Middle frontal gyrus (tissue), 1 donor: ENCODE measurements at regions not wholly inside any gene's neighbourhood (a gene's known extent, or its start where the extent isn't known, plus 50 kb on each side); places are given as distances from the start of the nearest gene placed in this dataset.
"Not testable (repeated sequence)": the region's sequence is repeated elsewhere in the genome, so short reads cannot be mapped to it uniquely, and the experiment has no call there.

Source experiments
- DNase-seq: peaks from one replicate; pipeline ENCODE4 v3.0.0-alpha.2; 2015; ENCODE audit warnings: low spot score; ENCODE audit errors: extremely low spot score

- no peak for DNase-seq
Observed at GRCh38 chr2:164028814-164029534, 293.2 kb upstream of the FIGN start.

DNA sequence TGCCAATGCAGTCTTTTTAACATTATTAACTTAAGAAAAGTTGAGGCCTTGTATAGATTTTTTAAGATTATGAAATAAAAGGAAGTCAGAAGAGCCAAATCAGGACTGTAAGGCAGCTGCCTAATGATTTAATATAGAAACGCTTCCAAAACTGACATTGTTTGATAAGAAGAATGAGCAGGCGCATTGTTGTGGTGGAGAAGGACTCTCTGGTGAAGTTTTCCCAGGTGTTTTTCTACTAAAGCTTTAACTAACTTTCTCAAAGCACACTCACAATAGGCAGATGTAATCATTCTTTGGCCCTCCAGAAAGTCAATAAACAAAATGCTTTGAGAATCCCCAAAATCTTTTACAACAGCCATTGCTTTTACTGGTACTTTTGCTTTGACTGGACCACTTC, 288.6 kb upstream of the FIGN start:
- no peak for DNase-seq

DNA sequence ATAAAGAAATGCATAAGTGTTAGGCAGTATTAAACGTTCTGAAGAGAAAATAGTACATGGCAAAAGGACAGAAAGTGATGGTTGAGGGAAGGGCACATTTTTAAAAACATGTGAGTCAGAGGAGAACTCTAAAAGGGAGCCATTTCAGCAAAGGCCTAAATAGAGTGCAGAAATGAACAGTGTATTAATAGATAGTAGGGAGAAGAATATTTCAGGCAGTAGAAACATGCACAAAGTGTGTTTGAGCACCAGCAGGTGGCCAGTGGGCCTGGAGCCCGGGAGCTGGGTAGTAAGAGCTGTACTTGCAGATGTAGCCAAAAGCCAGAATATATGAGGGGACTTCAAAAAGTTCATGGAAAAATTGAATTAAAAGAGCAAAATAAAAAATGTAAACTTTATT, 288.1 kb upstream of the FIGN start:
- DNase-seq = no peak

DNA sequence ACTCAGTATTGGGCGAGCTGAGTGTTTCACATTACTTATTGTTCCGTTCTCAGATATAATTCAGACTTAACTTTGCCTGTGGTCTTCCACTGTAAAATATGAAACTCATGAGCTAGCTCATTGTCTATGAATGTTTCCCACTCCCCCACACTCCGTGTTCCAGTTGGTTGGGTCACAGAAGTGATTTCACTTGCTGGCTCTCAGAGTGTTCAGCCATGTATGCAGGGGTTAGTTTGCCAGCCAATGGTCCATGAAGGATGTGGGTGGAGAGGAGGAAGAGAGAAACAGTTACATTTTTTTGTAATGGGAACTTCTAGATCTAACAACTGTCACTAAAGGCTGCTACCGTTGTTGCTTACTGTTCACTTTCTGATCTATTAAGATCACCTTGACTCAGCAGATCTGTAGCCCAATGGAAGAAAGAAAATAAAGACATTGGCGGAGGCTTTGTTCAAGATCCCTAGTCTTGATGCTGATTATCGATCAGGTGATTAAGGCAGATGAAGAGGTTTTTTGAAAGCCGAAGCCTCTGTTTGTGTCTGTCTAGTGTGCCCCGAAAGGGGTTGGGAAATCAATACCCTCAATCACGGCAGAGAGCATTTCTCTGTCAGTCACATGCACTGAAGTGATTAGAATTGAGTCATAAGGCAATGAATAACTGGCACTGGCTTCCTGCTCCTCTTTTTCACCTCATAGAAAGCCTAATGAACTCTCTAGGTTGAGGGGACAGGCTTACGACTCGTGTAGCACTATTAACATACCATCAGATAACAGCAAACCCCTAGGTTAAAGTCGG, 279.7 kb upstream of the FIGN start:
- DNase-seq = no peak

- no peak for DNase-seq
Observed at GRCh38 chr2:164014791-164015190, 279.0 kb upstream of the FIGN start.

DNA sequence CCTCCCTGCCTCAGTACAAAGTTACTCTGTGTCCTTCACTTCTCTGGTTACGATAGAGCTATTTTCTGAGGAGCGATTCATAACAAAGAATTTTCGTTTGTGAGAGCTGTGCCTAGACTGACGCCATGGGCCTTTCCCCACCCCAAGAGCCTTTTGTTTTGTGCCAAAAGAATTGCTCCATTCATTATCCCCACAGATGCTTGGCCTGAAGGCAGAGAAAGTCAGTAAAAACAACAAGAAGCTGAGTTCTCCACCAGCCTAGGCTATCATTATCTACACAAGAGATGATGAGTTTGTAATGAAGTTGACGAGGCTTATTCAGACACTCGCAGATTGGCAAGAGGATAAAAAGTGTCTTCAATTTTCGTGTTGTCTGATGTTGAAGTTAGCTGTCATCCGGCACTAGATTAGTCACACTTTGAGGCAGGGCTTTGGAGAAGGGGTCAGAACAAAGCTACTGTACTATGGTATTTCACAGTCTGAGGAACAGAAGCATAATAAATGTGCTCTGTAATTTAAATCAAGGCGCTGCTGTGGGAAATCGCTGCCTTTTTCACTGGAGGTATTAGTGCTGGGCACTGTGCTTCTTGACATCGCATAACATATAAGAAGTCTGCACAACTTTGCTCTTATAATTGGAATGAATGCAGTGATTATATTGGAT, 278.4 kb upstream of the FIGN start:
- DNase-seq = peak; percentile 54

DNA sequence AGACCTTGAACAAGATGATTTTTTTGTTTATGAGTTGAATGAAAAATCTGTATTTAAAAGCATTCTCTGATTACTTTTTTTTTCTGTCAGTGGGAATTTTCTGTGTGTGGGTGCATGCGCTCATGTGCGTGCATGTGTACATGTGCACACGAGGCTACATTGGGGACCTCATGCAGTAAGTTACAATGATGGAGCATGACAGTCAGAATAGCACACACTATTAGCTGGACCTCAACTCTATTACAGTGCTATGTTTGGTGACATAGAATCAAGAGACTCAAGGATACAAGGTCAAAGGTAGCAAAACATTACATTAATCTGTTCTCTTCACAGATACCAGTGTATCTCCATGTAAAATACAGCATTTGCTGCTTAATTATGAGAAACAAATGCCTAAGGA, 276.8 kb upstream of the FIGN start:
- DNase-seq = no peak

DNA sequence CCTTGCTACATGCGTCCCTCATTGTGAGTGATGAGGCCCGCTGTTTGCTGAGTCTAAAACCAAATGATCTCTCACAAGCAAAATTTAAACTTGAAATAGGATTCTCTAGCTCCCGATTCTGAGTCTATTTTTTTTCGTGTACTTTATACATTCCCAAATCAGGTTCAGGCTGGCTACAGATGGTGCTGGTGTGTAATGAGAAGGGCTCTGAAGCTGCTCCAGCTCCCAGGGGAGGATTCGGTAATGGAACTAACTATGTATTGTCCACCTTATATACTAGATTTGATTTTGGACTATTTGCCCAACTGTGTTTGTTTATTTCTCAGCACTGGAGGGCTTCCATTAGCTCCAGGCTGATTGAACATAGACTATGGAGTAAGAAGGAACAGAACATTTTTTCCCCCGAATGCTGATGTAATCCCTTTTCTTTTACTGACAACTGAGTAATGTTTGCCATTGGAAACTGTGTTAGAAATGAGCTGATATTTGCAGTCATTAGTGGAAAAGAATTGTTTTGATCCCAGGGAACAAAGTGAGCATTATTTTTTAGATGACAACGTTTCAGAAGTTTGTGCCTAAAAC, 274.0 kb upstream of the FIGN start:
- no peak for DNase-seq

DNA sequence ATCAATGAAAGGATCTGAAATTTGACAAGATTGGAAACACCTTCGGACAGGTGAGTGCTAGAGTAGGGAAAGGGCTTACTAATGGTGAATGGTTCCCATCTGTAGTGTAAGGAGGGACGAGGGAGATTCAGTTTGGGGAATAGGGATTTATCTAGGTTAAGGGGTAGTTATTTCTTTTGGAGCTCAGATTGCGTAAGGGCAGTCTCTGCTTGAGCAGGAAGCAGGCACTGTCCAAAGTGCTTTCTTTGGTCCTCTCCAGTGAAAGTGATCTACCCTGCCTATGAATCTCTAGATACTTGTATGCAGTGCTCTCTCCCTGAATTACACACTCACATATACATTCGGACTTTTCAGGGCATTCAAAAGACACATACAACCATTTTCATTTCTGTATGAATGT, 272.9 kb upstream of the FIGN start:
- DNase-seq = no peak

- DNase-seq = no peak
Observed at GRCh38 chr2:164006704-164007103, 270.9 kb upstream of the FIGN start.

GRCh38 chr2:164000176-164000575, 264.4 kb upstream of the FIGN start:
- DNase-seq = no peak

DNA sequence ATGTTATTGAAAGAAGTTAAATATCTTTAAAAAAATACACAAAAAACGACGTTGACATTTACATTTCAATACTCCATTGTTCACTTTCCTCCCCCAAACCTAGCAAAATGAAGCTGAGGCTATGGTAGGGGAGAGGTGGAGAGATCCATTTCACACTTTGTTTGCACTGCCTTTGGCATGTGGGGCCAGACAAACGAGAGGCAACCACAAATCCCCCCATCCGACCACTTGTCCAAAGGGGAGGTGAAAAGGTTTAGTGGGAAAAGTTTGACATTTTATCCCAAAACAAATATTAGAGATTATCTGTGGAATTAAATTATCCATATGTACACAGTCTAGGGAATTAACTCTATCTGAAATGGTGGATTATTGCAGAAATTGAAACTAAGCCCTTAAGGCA, 261.7 kb upstream of the FIGN start:
- no peak for DNase-seq

DNA sequence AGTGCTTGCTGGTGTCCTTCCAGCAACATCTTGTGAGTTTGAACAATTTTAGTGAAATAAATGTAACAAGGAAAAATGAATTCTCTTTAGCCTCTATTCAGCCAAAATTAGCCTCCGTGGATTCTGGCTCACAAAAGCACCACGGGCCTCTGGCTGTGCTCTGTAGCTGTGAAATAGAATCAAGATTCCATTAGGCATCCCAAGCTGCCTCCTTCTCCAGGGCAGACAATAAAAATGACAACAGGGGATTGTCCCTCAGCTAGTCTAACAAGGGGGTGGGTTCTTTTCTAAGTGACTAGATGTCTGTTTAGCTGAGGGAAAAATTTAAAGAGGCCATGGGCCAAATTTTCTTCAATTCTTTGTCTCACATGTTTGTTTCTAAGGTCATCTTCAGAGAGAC, 254.7 kb upstream of the FIGN start:
- no peak for DNase-seq

DNA sequence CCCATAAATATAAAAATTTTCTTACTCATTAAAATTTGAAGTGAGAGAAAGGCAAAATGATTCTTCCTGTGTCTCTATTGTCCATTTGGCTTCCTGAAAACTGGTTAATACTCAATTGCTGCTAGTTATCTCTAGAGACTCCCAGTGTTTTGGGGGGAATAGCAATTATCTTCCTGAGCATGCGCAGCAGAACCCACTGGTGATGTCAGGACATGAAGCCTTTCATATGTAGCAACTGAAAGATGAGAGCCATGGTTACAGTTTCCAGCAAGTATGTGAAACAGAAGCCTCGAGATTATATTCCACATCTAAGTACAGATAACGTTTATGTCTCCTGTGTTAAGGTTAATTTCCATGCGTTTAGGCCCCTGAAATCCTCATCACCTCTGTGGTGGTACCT, 254.3 kb upstream of the FIGN start:
- no peak for DNase-seq

DNA sequence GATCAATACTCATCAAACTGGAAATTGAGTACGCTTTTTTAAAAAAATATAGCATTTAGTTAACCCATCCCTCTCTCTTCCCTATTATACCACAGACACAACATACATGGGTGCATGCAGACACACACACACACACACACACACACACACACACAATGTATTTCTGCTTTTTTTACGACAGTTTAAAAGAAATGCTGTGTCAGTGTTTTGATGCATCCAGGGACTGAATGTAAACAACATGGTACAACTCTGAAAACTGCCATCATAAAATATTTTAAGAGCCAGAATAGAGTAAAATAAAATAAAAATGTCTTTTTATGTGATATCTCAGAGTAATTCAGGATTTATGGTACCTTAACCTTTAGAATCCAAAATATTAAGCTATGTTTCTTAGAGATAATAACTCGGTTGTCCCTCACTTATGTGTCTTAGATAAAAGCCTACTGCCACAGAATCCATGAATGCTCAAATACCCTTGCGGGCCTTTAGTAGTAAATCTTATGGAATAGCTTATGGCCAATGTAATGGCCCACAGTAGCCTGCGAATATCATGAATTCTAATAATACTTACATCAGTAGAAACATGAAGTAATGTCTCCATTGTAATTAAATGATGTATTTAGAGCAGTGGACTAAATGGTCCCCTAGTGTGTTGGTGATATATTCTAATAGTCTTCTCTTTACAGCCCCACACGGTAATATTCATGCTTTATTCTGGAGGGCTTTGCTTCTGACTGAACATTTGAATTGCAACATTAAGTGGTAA, 251.6 kb upstream of the FIGN start:
- DNase-seq = no peak

DNA sequence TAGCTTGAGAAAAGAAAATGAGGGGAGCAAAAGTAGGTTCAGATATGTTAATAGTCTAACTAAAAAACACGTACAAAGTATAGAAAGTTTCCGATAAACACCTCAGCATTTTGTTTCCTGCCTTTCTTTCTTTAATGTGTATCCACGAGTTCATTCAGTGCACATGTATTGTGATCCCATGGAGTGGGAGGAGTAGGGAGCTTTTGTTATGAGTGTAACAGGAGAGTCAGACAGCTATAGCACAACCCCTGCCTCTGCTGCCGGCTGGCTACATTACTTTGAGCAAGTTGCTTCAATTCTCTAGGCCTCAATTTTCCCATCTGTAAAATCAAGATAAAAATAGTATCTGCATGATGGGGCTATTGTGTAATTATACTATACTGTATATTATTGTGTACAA, 249.2 kb upstream of the FIGN start:
- DNase-seq = no peak

DNA sequence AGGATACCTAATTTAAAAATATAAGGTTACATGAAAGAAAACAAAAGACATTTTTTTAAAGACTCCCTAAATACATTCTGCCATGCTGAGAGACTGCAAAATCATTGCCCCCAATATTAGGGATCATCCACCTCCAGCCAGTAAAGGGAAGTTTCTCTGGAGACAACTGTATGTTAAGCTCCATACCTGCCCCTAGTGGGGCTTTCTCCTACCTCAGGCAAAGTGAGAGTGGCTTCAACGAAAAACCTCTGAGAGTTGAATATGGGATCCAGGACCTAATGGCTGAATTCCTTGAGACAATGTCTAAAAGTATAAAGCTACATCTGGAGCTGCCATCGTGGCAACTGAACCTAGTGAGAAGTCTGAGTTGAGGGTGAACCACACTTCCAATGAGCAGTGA, 248.1 kb upstream of the FIGN start:
- DNase-seq = no peak

- no peak for DNase-seq
Observed at GRCh38 chr2:163982938-163983337, 247.1 kb upstream of the FIGN start.

GRCh38 chr2:163974766-163975165, 239.0 kb upstream of the FIGN start:
- DNase-seq = no peak

GRCh38 chr2:163970058-163970813, 234.4 kb upstream of the FIGN start:
- DNase-seq = no peak

DNA sequence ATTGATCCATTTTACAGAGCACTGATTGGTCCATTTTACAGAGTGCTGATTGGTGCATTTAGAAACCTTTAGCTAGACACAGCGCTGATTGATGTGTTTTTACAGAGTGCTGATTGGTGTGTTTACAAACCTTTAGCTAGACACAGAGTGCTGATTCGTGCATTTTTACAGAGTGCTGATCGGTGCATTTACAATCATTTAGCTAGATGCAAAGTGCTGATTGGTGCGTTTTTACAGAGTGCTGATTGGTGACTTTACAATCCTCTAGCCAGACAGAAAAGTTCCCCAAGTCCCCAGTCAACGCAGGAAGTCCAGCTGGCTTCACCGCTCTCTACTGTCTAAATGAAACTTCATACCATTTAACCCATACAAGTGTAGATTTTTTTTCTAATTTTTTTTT, 228.5 kb upstream of the FIGN start:
- DNase-seq = not testable (repeated sequence)
